ENCODE measurements at regions not wholly inside any gene's neighbourhood (a gene's known extent, or its start where the extent isn't known, plus 50 kb on each side); places are given as distances from the start of the nearest gene placed in this dataset.
"Not testable (repeated sequence)": the region's sequence is repeated elsewhere in the genome, so short reads cannot be mapped to it uniquely, and the experiment has no call there.

GRCh38 chr4:166198516-166199310 is 325.7 kb downstream of the TLL1 start:
- Histone ChIP-seq H3K4me1 (ENCODE audit: control insufficient read depth in 1 of 2, low read depth in 2 of 2) (no peaks in the 10 kb centered on the region), H3K9me3 (no peaks in the 10 kb centered on the region)

GRCh38 chr4:166202991-166203390 is 330.0 kb downstream of the TLL1 start:
- H3K27me3 ChIP-seq (replicated peaks; ENCODE audit: insufficient read depth) = no peaks in the 10 kb centered on the region
- H3K9me3 ChIP-seq = no peaks in the 10 kb centered on the region
- no peaks in the 10 kb centered on the region for H3K36me3 ChIP-seq
- H3K4me3 ChIP-seq = no peak overlapping the region
- DNase-seq (ENCODE audit: low spot score) = no peak
- no peak for TF ChIP-seq CTCF (IDR thresholded peaks at IDR 0.05)
- H3K27ac ChIP-seq = no peak overlapping the region
- no peak for ATAC-seq (ENCODE audit: insufficient number of reproducible peaks, low FRiP score, low read depth)
- H3K4me1 ChIP-seq (ENCODE audit: control insufficient read depth in 1 of 2, low read depth in 2 of 2) = no peaks in the 10 kb centered on the region

More at GRCh38 chr4:166198516-166199310, 325.7 kb downstream of the TLL1 start:
- H3K27ac ChIP-seq = no peak overlapping the region
- H3K36me3 ChIP-seq = no peaks in the 10 kb centered on the region
- H3K27me3 ChIP-seq (replicated peaks; ENCODE audit: insufficient read depth) = no peaks in the 10 kb centered on the region
- TF ChIP-seq CTCF (IDR thresholded peaks at IDR 0.05) = no peak
- DNase-seq (ENCODE audit: low spot score) = no peak
- no peak overlapping the region for H3K4me3 ChIP-seq
- ATAC-seq (ENCODE audit: insufficient number of reproducible peaks, low FRiP score, low read depth) = no peak

GRCh38 chr4:166212326-166212725 is 339.3 kb downstream of the TLL1 start:
- not testable (repeated sequence) for H3K27ac ChIP-seq; DNase-seq (ENCODE audit: low spot score); H3K4me1 ChIP-seq (ENCODE audit: control insufficient read depth in 1 of 2, low read depth in 2 of 2); H3K4me3 ChIP-seq; H3K27me3 ChIP-seq (replicated peaks; ENCODE audit: insufficient read depth); ATAC-seq (ENCODE audit: insufficient number of reproducible peaks, low FRiP score, low read depth); H3K36me3 ChIP-seq
- H3K9me3 ChIP-seq = peaks cover 18% of the 10 kb centered on the region

GRCh38 chr4:166222271-166222670 is 349.2 kb downstream of the TLL1 start:
- no peaks in the 10 kb centered on the region for H3K27me3 ChIP-seq (replicated peaks; ENCODE audit: insufficient read depth)
- H3K36me3 ChIP-seq = no peaks in the 10 kb centered on the region
- H3K27ac ChIP-seq = no peak overlapping the region
- no peak for ATAC-seq (ENCODE audit: insufficient number of reproducible peaks, low FRiP score, low read depth)
- H3K9me3 ChIP-seq = no peaks in the 10 kb centered on the region
- H3K4me3 ChIP-seq = no peak overlapping the region
- TF ChIP-seq CTCF (IDR thresholded peaks at IDR 0.05) = no peak
- H3K4me1 ChIP-seq (ENCODE audit: control insufficient read depth in 1 of 2, low read depth in 2 of 2) = no peaks in the 10 kb centered on the region
- no peak for DNase-seq (ENCODE audit: low spot score)

- no peak for DNase-seq (ENCODE audit: low spot score)
- Histone ChIP-seq H3K27me3 (replicated peaks; ENCODE audit: insufficient read depth) (no peaks in the 10 kb centered on the region), H3K36me3 (no peaks in the 10 kb centered on the region), H3K27ac (no peak overlapping the region), H3K4me1 (ENCODE audit: control insufficient read depth in 1 of 2, low read depth in 2 of 2) (no peaks in the 10 kb centered on the region), H3K4me3 (no peak overlapping the region), H3K9me3 (no peaks in the 10 kb centered on the region)
- no peak for TF ChIP-seq CTCF (IDR thresholded peaks at IDR 0.05)
- ATAC-seq (ENCODE audit: insufficient number of reproducible peaks, low FRiP score, low read depth) = no peak
These were observed 355.1 kb downstream of the TLL1 start for GRCh38 chr4:166228112-166228511.

- Histone ChIP-seq H3K4me3 (no peak overlapping the region), H3K27me3 (replicated peaks; ENCODE audit: insufficient read depth) (no peaks in the 10 kb centered on the region), H3K4me1 (ENCODE audit: control insufficient read depth in 1 of 2, low read depth in 2 of 2) (no peaks in the 10 kb centered on the region), H3K36me3 (no peaks in the 10 kb centered on the region), H3K9me3 (no peaks in the 10 kb centered on the region), H3K27ac (no peak overlapping the region)
- TF ChIP-seq CTCF (IDR thresholded peaks at IDR 0.05) = no peak
- no peak for ATAC-seq (ENCODE audit: insufficient number of reproducible peaks, low FRiP score, low read depth)
- DNase-seq (ENCODE audit: low spot score) = no peak
These were observed 356.8 kb downstream of the TLL1 start for GRCh38 chr4:166229799-166230198.
